ENCODE measurements at regions not wholly inside any gene's neighbourhood (a gene's known extent, or its start where the extent isn't known, plus 50 kb on each side); places are given as distances from the start of the nearest gene placed in this dataset.
"Not testable (repeated sequence)": the region's sequence is repeated elsewhere in the genome, so short reads cannot be mapped to it uniquely, and the experiment has no call there.

DNA sequence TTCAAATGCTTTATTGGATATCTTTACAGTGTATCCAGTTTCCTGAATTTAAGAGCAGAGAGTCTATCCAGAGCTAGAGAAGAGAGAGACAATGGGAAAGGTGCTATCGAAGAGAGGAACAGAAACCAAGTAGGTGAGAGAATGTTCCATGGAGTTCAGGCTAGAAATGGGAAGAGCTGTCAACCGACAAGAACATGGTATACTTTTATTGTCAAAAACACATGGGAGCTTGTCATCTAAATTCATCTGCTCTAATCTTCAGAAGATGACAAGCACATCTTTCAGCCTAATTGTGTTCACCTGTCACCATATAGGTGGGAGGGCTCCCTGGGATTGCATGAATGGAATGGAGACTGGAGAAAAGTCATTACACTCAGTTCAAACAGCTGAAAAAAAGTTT lies 690.4 kb upstream of the LRATD1 start:
- DNase-seq: no peak

DNA sequence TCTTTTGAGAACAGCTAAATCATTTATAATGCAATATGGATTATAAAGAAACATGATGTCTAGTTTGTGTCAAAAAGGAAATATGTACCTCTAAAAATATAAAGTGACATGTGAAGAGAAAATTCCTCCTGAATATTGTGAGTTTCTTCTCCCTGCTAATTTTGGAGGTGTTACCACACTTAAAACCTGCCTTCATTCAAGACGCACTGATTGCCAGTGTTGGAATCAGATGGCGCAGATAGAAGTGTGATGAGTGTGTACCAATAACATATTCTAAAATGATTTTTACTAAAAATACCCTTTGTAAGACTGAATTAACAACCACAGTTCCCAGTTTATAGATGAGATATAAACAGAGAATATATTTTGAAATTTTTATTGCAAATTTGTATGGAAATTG lies 681.8 kb upstream of the LRATD1 start:
- DNase-seq: no peak

DNA sequence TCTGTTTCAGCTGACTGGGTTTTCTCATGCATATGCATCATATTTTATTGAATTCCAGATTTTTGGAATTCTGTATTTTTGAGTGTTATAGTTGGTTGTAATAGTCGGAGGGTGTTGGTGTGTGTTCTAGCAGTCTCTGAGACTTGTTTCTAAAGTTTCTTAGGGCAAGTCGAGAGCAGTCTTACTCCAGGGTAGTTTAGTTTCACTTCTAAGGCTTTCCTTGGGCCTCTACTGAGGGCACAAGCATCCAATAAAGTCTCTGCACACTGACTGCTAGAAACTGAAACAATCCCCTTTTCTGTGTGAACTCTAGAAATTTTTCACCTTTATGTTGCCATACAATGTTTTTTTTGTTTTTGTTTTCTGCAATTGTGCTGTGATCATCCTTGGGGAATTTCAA lies 663.7 kb upstream of the LRATD1 start:
- no peak for DNase-seq

DNA sequence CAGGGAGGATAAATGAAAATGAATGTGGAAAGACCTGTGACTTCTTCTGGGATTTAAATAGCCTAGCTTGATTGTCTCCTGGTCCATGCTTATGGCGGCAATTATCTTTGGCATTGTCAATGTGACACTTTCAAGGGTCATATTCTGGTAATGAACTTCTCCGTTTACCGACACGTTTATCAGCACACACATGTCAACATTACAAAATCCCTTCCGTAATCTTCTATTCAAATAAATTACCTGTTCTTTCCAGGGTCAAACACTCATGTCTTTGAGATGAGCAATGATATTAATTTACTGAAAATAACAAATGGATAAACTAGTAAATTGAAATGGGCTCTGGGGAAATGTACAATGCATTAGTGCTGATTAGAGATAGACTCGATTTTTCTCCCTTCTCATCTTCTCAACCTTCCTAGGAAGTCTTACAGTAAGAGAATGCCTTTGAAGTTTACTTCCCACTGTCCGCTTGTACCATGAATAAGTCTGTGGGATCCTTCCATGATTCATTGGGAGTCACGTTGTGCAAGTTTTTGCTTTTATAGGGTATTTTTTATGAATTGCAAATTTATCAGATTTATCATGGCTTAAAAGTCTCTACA lies 646.3 kb upstream of the LRATD1 start:
- DNase-seq: no peak

DNA sequence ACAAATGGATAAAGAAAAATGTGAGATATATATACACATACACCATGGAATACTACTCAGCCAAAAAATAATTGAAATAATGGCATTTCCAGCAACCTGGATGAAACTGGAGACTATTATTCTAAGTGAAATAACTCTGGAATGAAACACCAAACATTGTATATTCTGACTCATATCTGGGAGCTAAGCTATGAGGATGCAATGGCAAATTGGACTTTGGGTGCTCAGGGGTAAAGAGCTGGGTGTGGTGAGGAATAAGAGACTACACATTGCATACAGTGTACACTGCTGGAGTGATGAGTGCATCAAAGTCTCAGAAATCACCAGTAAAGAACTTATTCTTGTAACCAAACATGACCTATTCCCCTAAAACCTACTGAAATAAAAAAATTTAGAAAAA lies 636.0 kb upstream of the LRATD1 start:
- no peak for DNase-seq

DNA sequence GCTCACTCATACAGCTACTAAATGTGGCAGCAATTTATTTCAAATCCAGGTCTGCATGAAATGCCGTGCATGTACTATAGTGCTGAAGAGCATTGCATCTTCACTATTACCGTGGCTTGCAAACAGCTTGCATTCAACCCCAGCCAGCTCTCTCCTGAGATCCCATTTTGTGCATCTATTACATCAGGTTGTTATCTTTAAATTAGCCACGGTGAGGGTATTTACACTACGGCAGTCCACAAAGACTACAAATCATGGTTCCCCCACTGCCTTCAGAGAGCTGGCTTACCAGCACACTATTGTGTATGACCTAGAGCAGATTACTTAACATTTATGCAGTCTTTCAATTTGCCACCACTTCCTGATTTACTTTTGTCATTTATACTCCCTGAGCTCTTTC lies 621.3 kb upstream of the LRATD1 start:
- DNase-seq: no peak

DNA sequence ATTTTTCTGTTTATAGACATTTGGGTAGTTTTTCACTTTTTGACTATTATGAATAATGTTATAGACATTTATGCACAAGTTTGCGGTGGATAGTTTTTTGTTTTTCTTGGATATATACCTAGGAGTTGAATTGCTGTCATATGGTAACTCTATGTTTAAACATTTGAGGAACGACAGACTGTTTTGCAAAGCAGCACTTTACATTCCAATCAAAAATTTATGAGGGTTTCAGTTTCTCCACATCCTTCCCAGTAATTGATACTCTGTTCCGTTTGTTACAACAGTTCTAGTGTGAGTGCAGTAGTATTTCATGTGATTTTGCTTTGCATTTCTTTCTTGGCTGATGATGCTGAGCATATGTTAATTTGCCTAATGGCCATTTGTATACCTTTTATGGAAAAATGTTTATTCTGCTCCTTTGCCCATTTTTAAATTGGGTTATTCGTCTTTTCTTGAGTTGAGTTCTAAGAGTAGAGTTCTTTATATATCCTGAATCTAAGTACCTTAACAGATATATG lies 617.3 kb upstream of the LRATD1 start:
- DNase-seq: no peak

DNA sequence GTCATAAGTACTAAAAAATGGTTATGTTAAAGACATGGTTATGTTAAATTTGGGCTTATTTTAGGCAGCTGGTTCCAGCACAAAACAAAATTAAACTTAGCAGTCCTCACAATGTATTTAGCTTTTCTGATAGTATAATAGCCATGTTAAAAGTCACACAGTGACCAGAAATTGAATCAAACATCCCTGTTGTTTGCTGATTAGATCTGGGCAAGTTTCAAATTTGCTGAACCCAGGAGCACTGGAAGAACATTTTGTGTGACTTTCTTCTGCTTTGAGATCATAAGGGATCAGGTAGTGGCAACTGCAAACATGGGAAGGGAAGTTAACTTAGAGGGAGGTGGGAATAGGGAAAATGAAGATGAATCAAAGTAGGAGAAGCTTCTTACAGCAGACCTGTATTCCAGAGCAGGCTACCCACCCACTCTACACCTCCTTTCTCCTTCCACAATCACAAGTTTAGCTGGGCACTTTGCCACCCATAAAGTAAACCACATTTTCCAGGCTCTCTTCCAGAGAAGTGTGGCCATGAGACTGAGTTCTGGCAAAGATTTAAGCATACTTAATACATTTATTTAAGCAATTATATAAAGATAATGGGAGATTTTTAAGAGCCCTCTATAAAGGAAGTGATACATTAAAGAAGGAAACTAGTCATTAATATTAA lies 616.1 kb upstream of the LRATD1 start:
- no peak for DNase-seq

DNA sequence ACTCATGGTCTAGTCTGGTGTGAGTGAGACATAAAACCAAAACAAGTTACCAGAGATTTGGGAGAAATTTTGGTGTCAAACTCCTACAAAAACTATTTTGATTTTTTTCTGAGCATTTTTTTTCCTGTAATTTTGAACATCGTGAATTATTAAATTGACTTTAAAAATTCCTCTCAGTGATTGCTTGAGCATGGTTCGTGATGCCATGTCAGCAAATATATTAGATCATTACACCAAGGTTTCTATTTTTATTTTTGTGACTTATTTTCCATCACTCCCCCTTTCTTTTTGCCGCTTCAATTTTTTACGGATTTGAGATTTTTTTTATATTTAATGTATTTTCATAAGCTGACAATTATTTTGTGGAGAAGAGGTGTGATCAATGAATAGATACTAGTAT lies 613.9 kb upstream of the LRATD1 start:
- DNase-seq: no peak

DNA sequence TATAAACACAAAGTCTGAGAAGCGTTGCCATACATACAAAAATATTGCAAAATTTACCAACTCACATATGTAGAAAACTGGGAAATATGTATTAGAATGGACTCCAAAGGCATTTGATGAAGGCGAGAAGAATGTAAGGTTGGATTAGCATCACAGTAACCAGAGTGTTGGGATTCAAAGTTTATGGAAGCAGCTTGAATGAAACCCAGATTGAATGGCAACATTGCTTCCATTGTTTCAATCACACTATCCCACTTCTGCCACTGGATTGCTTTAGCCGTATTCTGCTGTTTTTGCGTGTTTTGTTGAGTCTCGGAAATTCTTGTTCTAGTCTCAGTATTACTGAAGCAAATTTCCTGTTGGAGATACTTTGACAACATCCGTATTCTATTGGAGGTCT lies 609.0 kb upstream of the LRATD1 start:
- DNase-seq: no peak

DNA sequence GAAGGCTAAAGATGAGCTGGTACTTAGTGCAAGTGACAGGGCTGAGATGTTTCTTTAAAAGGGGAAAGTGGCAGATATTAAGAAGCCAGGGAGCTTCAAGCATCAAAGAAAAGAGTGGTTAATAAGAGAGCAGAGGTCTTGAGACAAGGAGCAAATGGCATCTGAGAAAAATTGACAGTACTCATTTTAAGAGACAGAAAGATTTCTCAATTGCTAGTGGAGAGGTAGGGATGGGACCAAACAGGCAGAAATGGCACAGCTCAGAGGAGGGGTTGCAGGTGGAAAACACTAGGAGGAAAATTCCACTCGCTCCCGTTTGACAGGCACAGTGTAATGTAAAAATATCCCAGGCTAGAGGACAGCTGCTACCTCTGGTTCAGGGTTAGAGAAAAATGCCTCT lies 593.4 kb upstream of the LRATD1 start:
- DNase-seq: no peak

DNA sequence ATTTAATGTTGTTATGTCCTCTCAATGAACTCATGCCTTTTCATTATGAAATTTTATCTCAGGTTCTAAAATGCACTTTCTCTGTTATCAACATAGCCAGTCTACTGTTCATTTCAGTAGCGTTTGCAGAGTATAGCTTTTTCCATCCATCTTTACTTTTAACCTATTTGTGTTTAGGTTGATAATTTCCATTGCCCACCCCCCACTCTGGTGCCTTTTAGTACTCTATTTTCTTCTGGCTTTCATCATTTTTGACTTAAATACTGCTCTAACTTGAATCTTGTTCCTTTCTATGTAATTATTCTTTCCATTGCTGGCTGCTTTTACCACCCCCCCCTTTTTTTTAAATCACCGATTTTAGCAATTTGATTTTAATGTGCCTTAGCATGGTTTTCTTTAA lies 585.0 kb upstream of the LRATD1 start:
- DNase-seq: no peak

DNA sequence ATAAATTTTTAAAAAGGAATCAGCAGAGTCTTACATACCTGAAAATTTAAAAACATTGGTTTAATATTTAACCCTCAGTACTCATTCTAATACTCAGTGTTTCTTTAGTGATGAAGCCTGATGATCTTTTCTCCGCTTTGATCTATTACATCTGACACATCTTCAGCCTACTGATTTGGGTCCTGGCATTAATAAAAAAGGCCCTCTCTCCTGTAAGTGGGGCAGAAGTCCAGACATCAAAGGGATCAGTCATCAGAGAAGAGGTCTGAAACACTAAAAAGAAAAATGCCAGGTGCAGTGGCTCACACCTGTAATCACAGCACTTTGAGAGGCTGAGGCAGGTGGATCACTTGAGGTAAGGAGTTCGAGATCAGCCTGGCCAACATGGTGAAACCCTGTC lies 581.1 kb upstream of the LRATD1 start:
- DNase-seq: no peak

DNA sequence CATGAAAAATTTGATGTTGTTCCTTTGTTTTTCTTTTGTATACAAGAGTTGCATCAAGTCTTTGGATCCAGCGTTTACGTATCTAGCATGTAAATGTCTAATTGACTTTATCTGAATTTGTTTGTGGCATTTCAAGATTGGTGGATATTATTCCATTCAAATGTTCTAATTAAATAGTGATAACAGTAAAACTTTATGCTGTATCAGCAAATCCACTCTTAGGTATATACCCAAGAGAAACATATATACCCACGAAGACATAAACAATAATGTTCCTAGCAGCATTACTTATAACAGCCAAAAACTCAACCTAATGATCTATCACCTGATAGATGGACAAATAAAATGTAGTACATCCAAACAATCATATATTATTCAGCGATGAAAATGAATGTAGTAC lies 579.4 kb upstream of the LRATD1 start:
- DNase-seq: no peak

DNA sequence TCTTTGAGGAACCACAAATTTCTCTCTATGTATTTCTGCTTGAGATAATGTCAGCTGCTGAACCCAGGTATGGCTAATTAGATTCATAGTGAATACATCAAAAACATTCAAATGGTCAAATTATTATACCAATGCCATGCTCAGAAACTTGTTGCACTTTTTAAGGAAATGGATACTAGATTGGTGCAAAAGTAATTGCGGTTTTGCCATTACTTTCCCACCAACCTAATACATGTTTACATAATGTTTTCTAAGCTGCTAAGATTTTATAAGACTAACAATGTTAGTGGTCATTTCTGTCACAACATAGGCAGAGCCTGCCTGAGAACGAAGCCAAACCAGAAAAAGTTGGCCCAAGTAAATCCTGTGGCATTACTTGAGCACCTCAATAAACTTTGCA lies 568.2 kb upstream of the LRATD1 start:
- DNase-seq: no peak

DNA sequence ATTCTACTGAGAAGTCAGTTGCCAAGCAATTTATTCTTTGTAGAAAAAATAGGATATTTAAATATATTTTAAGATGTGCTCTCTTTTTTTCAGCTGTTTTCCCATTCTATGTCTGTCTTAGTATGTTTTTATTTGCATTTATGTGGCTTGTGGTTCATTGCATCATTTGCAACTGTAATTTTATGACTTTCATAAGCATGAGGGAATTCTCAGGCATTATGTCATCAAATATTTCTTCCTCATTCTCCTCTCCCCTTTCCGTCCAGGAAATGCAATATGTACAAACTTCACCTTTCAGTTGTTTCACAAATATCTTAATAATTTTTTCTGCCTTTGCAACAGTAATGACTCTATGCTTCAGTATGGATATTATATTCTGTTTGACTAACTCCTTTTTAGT lies 560.2 kb upstream of the LRATD1 start:
- DNase-seq: no peak

DNA sequence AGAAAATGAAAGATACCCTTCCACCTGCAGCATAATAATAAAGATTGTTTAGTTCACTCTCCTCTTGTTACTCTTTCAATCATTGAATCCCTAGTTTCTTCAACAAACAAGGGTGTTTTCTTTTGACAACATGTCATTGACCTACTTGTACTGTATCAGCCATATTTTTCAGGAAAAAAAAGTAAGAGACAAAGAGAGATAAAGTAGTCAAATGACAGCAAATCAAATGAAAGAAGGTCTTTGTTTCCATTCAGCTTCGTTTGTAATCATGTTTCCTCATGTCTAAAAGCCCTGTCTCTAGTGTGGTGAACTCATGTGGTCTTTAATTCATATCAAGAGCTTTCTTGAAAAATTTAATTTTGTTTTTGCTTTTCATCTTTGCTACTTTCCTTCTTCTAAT lies 557.8 kb upstream of the LRATD1 start:
- DNase-seq: no peak

DNA sequence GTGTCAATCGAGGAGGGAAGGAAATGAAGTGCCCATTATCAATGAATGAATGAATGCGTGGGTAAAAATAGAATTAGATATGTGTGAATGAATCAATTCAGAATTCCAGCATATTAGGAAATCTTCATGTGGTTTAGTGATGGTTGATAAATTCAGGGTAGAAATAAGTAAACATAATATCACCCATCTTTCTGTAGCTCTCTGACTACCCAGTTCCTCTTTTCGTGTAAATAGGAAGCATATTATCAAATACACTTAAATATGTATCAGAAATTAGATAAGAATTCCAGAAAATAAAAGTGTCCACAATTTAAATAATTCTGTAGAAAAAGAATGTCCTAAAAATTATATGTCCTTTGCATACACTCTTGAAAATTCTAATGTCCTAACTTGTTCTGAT lies 552.9 kb upstream of the LRATD1 start:
- no peak for DNase-seq

DNA sequence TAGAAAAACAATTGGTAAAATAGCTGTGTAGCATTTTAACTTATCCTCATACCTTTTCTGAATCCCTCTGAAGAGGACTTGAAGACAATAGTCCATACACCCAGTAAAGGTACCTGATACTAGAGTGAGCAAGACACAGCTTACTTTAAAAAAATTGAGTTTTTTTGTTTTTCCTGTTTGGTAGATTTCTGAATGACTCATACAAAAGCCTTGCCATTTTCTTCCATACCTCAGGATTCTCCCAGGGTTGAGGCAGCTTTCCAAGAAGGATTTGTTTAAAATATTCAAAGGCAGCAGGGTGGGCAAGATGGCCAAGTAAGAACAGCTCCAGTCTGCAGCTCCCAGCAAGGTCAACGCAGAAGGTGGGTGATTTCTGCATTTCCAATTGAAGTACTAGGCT lies 551.0 kb upstream of the LRATD1 start:
- DNase-seq: no peak

DNA sequence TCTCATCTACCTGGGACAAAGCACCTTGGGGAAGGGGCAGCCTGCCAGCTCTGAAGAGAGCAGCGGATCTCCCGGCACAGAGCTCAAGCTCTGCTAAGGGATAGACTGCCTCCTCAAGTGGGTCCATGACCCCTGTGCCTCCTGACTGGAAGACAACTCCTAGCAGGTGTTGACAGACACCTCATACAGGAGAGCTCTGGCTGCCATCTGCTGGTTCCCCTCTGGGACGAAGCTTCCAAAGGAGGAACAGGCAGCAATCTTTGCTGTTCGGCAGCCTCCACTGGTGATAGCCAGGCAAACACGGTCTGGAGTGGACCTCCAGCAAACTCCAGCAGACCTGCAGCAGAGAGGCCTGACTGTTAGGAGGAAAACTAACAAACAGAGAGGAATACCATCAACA lies 549.9 kb upstream of the LRATD1 start:
- no peak for DNase-seq

DNA sequence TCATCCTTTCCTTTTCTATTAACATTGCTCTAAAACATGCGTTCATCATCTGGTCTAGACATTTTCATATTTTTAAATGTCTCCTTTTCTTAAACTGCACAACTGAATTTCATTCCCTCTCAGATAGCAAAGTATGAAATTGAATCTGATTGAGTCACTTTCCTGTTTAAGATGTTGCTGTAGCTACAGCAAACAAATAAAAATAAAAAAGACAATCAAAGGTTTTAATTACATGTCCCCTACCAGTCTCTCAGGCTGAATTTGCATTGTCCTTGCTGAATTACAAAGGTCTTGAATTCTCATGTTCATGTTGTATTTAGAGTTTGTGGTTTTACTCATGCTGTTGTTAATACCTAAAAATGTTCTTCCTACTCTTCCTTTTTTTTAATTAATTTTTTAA lies 537.9 kb upstream of the LRATD1 start:
- no peak for DNase-seq

DNA sequence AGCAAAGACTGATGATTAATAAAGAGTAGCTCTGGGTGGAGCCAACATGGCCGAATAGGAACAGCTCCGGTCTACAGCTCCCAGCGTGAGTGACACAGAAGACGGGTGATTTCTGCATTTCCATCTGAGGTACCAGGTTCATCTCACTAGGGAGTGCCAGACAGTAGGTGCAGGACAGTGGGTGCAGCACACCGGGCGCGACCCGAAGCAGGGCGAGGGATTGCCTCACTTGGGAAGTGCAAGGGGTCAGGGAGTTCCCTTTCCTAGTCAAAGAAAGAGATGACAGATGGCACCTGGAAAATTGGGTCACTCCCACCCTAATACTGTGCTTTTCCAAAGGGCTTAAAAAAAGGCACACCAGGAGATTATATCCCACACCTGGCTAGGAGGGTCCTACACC lies 533.4 kb upstream of the LRATD1 start:
- not testable (repeated sequence) for DNase-seq

DNA sequence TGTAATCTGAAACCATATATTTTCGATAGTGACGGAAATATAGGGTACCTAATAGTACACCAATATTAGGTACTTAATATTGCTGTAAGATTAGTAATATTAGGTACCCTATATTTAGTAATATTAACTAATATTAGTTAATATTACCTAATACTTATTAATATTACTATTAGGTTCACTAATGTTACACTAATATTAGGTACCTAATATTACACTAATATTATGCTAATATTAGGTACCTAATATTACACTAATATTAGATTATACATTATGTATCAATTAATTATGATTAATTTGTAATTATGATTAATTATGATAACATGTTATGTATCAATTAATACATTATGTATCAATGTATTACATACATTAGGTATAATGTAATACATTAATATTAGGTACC lies 518.2 kb upstream of the LRATD1 start:
- DNase-seq: no peak

DNA sequence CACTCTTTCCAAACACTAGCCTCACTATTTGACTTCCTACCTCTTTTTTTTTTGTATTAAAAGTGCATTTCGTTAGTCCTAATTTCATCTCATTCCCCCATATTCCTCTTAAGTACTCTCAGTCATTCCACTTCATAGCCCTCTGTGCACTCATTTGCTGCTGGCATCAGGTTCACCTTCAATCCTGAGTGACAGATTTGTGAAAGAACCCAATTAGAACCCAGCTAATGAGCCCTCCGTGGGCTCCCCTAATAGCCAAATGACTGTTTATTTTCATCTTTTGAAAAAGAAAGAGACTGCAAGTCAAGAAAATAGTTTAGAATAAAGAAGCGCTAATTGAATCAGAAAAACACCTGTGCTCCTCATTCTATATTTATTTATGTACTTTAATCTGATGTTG lies 512.1 kb upstream of the LRATD1 start:
- peak; percentile 34 for DNase-seq

DNA sequence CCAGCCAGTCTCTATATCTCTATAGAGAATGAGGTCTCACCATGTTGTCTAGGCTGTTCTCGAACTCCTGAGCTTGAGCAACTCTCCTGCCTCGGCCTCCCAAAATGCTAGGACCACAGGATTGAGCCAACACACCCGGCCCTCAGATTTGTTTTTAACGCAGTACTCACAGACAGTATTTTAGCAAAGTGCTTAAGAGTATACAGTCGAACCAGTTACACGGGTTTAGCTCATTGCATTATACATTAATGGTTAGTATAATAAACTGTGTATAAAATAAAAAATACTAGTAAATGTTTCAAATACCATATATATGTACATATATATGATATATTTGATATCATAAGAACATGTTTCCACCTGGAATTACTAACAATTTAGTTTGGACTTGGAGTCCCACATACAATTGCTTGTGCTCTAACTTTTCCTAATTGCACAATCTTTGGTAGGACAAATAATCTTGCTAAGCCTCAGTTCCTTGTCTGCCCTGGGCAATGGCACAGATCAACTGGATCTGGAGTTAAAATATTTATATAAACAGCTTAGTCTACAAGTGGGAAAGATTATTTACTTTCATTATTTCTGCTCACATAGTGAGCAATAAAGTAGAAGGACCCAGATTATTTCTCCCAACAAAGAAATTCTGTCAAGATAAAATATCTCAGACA lies 508.9 kb upstream of the LRATD1 start:
- DNase-seq: no peak
